ENCODE measurements at regions not wholly inside any gene's neighbourhood (a gene's known extent, or its start where the extent isn't known, plus 50 kb on each side); places are given as distances from the start of the nearest gene placed in this dataset.

DNA sequence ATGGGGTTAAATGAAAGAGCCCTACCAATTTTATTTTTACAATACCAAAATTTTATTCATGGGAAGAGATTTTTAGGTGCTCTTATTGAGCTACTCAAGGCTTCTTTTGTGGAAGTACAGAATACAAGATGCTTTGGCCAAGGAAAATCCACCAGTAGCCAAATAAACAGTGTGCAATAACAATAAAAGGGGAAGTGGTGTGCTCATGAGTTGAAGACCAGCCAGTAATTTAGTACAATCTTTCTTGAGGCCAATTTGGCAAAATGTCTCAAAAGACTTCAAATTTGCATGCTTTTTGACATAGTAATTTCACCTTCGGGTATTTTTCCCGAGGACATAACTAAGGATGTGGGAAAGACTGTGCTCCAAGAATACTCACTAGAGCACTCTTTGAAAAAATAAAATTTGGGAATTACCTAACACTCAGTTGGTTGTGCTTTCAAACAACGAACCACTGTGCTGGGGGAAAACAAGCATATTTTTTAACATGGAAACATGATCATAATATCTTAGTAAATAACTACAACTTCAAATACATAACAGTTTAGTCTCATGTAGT is 294.0 kb downstream of the DIPK2A start:
- no peak overlapping the region for H3K27ac ChIP-seq
- intact Hi-C loops (cut with DNase I): no loop called here
- whole genome bisulfite sequencing, 2 donors: 77 to 78% methylated on average over 3 of the region's 3 CpGs
- TF ChIP-seq, protein P1, sequence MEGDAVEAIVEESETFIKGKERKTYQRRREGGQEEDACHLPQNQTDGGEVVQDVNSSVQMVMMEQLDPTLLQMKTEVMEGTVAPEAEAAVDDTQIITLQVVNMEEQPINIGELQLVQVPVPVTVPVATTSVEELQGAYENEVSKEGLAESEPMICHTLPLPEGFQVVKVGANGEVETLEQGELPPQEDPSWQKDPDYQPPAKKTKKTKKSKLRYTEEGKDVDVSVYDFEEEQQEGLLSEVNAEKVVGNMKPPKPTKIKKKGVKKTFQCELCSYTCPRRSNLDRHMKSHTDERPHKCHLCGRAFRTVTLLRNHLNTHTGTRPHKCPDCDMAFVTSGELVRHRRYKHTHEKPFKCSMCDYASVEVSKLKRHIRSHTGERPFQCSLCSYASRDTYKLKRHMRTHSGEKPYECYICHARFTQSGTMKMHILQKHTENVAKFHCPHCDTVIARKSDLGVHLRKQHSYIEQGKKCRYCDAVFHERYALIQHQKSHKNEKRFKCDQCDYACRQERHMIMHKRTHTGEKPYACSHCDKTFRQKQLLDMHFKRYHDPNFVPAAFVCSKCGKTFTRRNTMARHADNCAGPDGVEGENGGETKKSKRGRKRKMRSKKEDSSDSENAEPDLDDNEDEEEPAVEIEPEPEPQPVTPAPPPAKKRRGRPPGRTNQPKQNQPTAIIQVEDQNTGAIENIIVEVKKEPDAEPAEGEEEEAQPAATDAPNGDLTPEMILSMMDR (IDR thresholded peaks at IDR 0.05): no peak
- TF ChIP-seq POLR2A (IDR thresholded peaks at IDR 0.05) (no peak), EP300 (IDR thresholded peaks at IDR 0.05) (no peak), POLR2AphosphoS5 (IDR thresholded peaks at IDR 0.05) (no peak)
- H3K4me1 ChIP-seq: no peaks in the 10 kb centered on the region
- DNase-seq: no peak
- no peaks in the 10 kb centered on the region for H3K27me3 ChIP-seq
- H3K9me3 ChIP-seq: no peaks in the 10 kb centered on the region
- no peak overlapping the region for H3K4me3 ChIP-seq
- no peaks in the 10 kb centered on the region for H3K36me3 ChIP-seq

DNA sequence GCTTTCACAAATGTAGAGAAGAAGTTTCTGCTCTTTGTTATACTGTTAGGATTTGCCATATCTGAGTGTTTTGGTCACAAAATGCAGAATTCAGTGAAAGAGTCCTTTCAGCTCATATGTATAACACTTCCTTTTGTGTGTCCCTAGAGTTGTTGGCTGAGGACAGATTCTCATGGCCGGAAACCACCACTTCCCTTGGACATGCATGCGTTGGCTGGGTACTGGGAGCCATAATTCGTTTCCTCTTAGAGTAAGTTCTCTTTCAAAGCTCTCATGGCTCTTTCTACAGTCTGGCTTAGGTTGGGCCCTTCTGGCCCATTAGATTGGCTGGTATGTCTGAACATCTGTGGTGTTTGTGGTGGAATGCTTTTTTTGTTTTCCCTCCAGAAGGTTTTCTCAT is 298.5 kb downstream of the DIPK2A start:
- no peak overlapping the region for H3K4me3 ChIP-seq
- H3K9me3 ChIP-seq: no peaks in the 10 kb centered on the region
- no peaks in the 10 kb centered on the region for H3K36me3 ChIP-seq
- H3K27ac ChIP-seq: no peak overlapping the region
- H3K4me1 ChIP-seq: peaks cover 0 to 23% (median 6%) of the 10 kb centered on the region in 4 donors
- no peak for TF ChIP-seq POLR2A (IDR thresholded peaks at IDR 0.05)
- no peak for TF ChIP-seq EP300 (IDR thresholded peaks at IDR 0.05)
- TF ChIP-seq, protein P1 (IDR thresholded peaks at IDR 0.05): no peak
- no peak for TF ChIP-seq POLR2AphosphoS5 (IDR thresholded peaks at IDR 0.05)
- H3K27me3 ChIP-seq: no peaks in the 10 kb centered on the region
- peak; percentile 53 for DNase-seq
- intact Hi-C loops (cut with DNase I): no loop called here
- WGBS, 2 donors: 73 to 82% methylated on average over 3 of the region's 3 CpGs

DNA sequence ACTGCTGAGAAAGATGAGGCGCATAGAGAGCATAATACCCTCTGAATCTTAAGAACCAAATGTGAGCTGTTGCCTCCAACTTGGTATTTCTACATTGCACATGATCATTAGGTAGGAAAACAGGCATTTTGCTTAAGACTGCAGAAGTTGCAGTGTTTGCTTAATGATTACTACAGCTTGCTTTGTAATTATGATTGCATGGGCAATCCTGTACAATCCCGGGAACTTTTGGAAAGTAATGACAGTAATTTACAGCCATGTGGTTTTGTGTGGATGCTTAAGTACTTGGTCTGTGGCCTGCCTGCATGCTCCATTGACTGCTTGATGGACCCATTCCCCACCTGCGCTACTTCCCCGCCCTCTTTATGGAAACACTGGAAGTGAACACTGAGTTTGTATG is 301.1 kb downstream of the DIPK2A start:
- Histone ChIP-seq H3K9me3 (no peaks in the 10 kb centered on the region), H3K27ac (no peak overlapping the region), H3K4me1 (peaks cover 0 to 23% (median 6%) of the 10 kb centered on the region in 4 donors), H3K36me3 (no peaks in the 10 kb centered on the region), H3K4me3 (no peak overlapping the region), H3K27me3 (no peaks in the 10 kb centered on the region)
- no peak for DNase-seq
- 67 to 80% methylated on average over 4 of the region's 4 CpGs for WGBS, 2 donors
- intact Hi-C loops (cut with DNase I): no loop called here
- TF ChIP-seq POLR2A (IDR thresholded peaks at IDR 0.05): no peak
- no peak for TF ChIP-seq EP300 (IDR thresholded peaks at IDR 0.05)
- TF ChIP-seq, protein P1 (IDR thresholded peaks at IDR 0.05): no peak
- no peak for TF ChIP-seq POLR2AphosphoS5 (IDR thresholded peaks at IDR 0.05)

DNA sequence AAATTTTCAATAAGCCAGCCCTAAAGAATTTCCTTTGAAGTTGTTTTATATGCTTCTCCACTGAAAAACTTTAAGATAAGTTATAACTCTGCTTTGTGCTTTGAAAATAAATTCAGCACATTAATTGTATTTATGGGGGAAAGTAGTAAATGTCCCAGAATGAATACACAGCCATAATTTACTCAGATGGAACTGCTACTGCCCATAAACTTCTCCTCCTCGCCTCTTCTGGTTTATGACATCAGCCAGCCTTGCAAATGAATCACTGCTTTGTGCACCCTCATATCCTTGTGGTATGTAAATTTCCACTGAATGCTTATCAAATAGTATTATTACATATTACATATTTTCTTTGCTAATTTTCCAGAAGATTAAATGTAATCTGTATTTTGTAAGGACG is 302.0 kb downstream of the DIPK2A start:
- no peak for DNase-seq
- WGBS, 2 donors: 51 to 67% methylated on average over 2 of the region's 2 CpGs
- Histone ChIP-seq H3K36me3 (no peaks in the 10 kb centered on the region), H3K9me3 (no peaks in the 10 kb centered on the region), H3K27ac (no peak overlapping the region), H3K4me3 (no peak overlapping the region), H3K27me3 (no peaks in the 10 kb centered on the region), H3K4me1 (peaks cover 0 to 23% (median 6%) of the 10 kb centered on the region in 4 donors)
- TF ChIP-seq POLR2AphosphoS5 (IDR thresholded peaks at IDR 0.05) (peak; percentile 59 to 83 (median 76)), EP300 (IDR thresholded peaks at IDR 0.05) (peak in 2 of 4 donors; percentile 47 to 60), POLR2A (IDR thresholded peaks at IDR 0.05) (no peak)
- TF ChIP-seq, protein P1 (IDR thresholded peaks at IDR 0.05): no peak
- intact Hi-C loops (cut with DNase I): no loop called here

DNA sequence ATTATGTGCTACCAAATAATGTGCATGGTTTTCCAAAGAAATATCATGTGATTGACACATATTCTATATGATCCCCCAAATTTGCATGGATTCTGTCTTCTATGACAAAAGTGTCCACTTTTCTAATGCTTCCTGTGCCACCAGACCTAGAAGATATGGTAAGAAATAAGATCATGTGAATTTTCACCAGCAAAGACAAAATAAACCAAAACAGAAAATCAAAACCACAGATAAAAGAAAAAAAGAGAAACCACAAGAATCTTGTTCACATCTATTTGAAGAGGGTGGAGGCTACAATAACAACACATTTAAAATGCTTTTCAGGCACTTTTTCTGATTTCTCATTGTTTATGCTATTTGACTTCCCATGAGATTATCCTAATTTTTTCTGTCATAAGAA is 303.4 kb downstream of the DIPK2A start:
- H3K4me3 ChIP-seq: no peak overlapping the region
- H3K36me3 ChIP-seq: no peaks in the 10 kb centered on the region
- H3K9me3 ChIP-seq: no peaks in the 10 kb centered on the region
- no peak overlapping the region for H3K27ac ChIP-seq
- no peaks in the 10 kb centered on the region for H3K27me3 ChIP-seq
- intact Hi-C loops (cut with DNase I): no loop called here
- TF ChIP-seq, protein P1 (IDR thresholded peaks at IDR 0.05): no peak
- no peak for TF ChIP-seq POLR2AphosphoS5 (IDR thresholded peaks at IDR 0.05)
- no peak for TF ChIP-seq POLR2A (IDR thresholded peaks at IDR 0.05)
- no peak for TF ChIP-seq EP300 (IDR thresholded peaks at IDR 0.05)
- DNase-seq: no peak
- peaks cover 0 to 23% (median 6%) of the 10 kb centered on the region in 4 donors for H3K4me1 ChIP-seq

Measured in sigmoid colon (tissue), 6 donors.